HL-60 (cell line): ENCODE measurements at regions not wholly inside any gene's neighbourhood (a gene's known extent, or its start where the extent isn't known, plus 50 kb on each side); places are given as distances from the start of the nearest gene placed in this dataset.

Experiments
- DNase-seq, 2 experiments: peaks; one replicate each; pipeline ENCODE4 v3.0.0-alpha.2; 2010 to 2020; ENCODE audit warnings: low read depth in 1 of 2, low spot score in 1 of 2
- H3K27ac ChIP-seq: fragments of 250-450 bp; sonication (Bioruptor Pico); replicated peaks from 2 replicates; pipeline ENCODE4 v1.5.1; 2020; ENCODE audit warnings: mild to moderate bottlenecking, moderate library complexity
- H3K27me3 ChIP-seq: fragments of 250-450 bp; sonication (Bioruptor Pico); 2 replicates; pipeline ENCODE4 v1.5.1; 2021; ENCODE audit warnings: mild to moderate bottlenecking, moderate library complexity; ENCODE audit not compliant: insufficient read depth, poor library complexity, severe bottlenecking
- H3K4me3 ChIP-seq: replicated peaks from 2 replicates; pipeline ENCODE4 v1.5.1; 2011; ENCODE audit warnings: mild to moderate bottlenecking, control low read depth, low read length; ENCODE audit not compliant: insufficient read depth
- GABPA ChIP-seq: IDR thresholded peaks from 2 replicates; pipeline ENCODE4 v1.6.1; 2012; ENCODE audit warnings: low read depth
- POLR2AphosphoS5 ChIP-seq: IDR thresholded peaks from 2 replicates; pipeline ENCODE4 v1.6.1; 2012; ENCODE audit warnings: low read depth
- SPI1 ChIP-seq: IDR thresholded peaks from 2 replicates; pipeline ENCODE4 v1.6.1; 2012; ENCODE audit warnings: low read depth, mild to moderate bottlenecking, borderline replicate concordance
- TF ChIP-seq, protein P1 (sequence below): IDR thresholded peaks from 2 replicates; pipeline ENCODE4 v1.6.1; 2012; ENCODE audit warnings: low read depth; ENCODE audit not compliant: insufficient replicate concordance
- TF ChIP-seq, protein P2 (sequence below): IDR thresholded peaks from one replicate; pipeline ENCODE4 v1.5.1; 2011; ENCODE audit warnings: low read length, control low read depth, inconsistent platforms; ENCODE audit not compliant: insufficient read depth

DNA sequence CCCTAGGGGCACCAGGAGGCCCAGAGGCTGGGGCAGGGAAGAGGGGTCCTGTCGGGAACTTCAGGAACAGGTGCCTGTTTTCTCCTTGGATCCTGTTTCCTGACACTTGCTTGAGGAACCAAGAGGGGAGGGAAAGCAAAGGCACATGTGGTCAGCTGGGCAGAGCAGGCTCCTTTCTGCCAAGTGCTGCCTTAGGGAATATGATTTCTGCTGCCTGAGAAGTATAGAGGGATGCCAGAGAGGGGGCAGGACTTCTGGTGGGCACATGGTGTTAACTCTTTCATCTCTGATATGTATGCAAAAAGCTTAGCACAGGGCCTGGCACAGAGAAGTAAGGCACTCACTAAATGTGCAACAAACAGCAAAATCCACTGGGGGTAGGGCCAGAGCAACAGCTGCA is 51.2 kb upstream of the PJA1 start:
- no peak overlapping the region for H3K27ac ChIP-seq
- H3K27me3 ChIP-seq, result no peaks in the 10 kb centered on the region
- TF ChIP-seq, protein P1, sequence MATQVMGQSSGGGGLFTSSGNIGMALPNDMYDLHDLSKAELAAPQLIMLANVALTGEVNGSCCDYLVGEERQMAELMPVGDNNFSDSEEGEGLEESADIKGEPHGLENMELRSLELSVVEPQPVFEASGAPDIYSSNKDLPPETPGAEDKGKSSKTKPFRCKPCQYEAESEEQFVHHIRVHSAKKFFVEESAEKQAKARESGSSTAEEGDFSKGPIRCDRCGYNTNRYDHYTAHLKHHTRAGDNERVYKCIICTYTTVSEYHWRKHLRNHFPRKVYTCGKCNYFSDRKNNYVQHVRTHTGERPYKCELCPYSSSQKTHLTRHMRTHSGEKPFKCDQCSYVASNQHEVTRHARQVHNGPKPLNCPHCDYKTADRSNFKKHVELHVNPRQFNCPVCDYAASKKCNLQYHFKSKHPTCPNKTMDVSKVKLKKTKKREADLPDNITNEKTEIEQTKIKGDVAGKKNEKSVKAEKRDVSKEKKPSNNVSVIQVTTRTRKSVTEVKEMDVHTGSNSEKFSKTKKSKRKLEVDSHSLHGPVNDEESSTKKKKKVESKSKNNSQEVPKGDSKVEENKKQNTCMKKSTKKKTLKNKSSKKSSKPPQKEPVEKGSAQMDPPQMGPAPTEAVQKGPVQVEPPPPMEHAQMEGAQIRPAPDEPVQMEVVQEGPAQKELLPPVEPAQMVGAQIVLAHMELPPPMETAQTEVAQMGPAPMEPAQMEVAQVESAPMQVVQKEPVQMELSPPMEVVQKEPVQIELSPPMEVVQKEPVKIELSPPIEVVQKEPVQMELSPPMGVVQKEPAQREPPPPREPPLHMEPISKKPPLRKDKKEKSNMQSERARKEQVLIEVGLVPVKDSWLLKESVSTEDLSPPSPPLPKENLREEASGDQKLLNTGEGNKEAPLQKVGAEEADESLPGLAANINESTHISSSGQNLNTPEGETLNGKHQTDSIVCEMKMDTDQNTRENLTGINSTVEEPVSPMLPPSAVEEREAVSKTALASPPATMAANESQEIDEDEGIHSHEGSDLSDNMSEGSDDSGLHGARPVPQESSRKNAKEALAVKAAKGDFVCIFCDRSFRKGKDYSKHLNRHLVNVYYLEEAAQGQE, result no peak
- TF ChIP-seq, protein P2, sequence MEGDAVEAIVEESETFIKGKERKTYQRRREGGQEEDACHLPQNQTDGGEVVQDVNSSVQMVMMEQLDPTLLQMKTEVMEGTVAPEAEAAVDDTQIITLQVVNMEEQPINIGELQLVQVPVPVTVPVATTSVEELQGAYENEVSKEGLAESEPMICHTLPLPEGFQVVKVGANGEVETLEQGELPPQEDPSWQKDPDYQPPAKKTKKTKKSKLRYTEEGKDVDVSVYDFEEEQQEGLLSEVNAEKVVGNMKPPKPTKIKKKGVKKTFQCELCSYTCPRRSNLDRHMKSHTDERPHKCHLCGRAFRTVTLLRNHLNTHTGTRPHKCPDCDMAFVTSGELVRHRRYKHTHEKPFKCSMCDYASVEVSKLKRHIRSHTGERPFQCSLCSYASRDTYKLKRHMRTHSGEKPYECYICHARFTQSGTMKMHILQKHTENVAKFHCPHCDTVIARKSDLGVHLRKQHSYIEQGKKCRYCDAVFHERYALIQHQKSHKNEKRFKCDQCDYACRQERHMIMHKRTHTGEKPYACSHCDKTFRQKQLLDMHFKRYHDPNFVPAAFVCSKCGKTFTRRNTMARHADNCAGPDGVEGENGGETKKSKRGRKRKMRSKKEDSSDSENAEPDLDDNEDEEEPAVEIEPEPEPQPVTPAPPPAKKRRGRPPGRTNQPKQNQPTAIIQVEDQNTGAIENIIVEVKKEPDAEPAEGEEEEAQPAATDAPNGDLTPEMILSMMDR, result no peak
- no peak for TF ChIP-seq GABPA
- no peak for TF ChIP-seq POLR2AphosphoS5
- TF ChIP-seq SPI1, result no peak
- DNase-seq, result no peak
- H3K4me3 ChIP-seq, result no peak overlapping the region

DNA sequence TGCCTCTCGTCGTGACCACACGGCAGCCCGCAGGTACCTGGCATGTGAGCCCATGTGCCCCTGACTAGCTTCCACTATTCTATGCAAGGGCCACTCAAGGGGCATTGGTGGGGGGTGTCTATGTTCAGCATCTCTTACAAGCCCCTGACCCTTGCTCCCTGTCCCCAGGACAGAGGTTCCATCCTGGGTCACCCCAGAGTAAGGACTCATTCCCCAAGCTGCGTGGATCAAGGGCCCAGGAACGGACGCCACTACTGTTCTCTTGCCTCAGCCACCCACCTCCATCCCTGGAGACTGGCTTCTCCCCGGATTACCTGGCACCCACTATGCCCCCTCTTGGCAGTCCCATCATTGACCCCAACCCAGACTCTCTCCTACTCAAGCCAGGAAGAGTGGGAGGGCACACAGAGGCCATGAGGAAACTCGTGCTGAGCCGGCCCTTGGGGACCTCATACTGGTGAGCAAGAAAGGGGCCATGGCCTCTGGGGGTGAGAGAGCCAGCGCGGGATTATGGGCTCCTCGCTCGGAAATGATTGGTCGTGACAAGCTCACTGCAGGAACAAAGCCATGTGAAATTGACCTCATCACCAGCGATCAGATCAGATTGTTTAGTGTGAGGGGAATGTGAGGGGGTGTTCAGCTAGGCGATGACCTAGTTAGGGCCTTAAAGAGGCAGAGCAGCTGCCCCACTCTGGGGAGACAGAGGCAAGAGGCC is 50.1 kb upstream of the PJA1 start:
- Histone ChIP-seq H3K27me3 (no peaks in the 10 kb centered on the region), H3K27ac (no peak overlapping the region), H3K4me3 (no peak overlapping the region)
- TF ChIP-seq, protein P1, result no peak
- TF ChIP-seq, protein P2, result no peak
- TF ChIP-seq SPI1 (no peak), GABPA (no peak), POLR2AphosphoS5 (no peak)
- DNase-seq, result no peak
